K562 (cell line): ENCODE measurements at regions not wholly inside any gene's neighbourhood (a gene's known extent, or its start where the extent isn't known, plus 50 kb on each side); places are given as distances from the start of the nearest gene placed in this dataset.
"Not testable (repeated sequence)": the region's sequence is repeated elsewhere in the genome, so short reads cannot be mapped to it uniquely, and the experiment has no call there.

Source experiments
- ATAC-seq: fragments of 200-7000 bp; cut with Tn5 transposase; 3 replicates; pipeline ENCODE4 v1.9.1; 2020; ENCODE audit warnings: moderate library complexity
- BruUV-seq: library from RNA; stranded (reverse); fragments of 400-500 nt; replicated peaks from 2 replicates; lab custom pipeline; 2021; lab: Mats Ljungman, UMichigan
- CTCF ChIA-PET: fragments of 300-600 bp; formaldehyde crosslinking; extraction: SDS; loops from one replicate; lab custom pipeline; 2021; ENCODE audit warnings: low intra/inter-chr PET ratio; lab: Yijun Ruan, JAX
- POLR2A ChIA-PET: fragments of 300-600, 350-650 bp; sonication (Branson Sonifier 250); formaldehyde crosslinking; extraction: SDS; loops from one replicate; lab custom pipeline; 2021; ENCODE audit warnings: antibody characterized with exemption, inconsistent platforms; lab: Yijun Ruan, JAX
- DNase-seq, 4 experiments: peaks; one replicate each; pipeline versions ENCODE4 v3.0.0 to v3.0.0-alpha.2; 2011 to 2018; ENCODE audit warnings: low spot score in 3 of 4, mixed read lengths in 3 of 4; ENCODE audit errors: extremely low read depth in 1 of 4
- FAIRE-seq: peaks from 2 replicates; lab custom pipeline; 2011; peaks lifted over from hg19 to GRCh38; lab: Jason Lieb, UNC
- H2AFZ ChIP-seq: 2 replicates; pipeline ENCODE4 v1.6.0; 2011; ENCODE audit warnings: low read depth, low read length, control low read depth, inconsistent platforms
- H3K27ac ChIP-seq: fragments of 200-600 bp; 3 replicates; pipeline ENCODE4 v1.8.0; 2011; ENCODE audit warnings: low read depth, mild to moderate bottlenecking, control low read depth, inconsistent platforms, low read length, moderate library complexity, mixed read lengths; ENCODE audit errors: extremely low read depth
- H3K27me3 ChIP-seq, 2 experiments: fragments of 300-600 bp in 1 of 2; 2 replicates in 1 of 2; 3 replicates in 1 of 2; pipeline versions ENCODE4 v1.6.0 to v1.8.0; 2011; ENCODE audit warnings: inconsistent platforms in 2 of 2, low read length in 2 of 2, mild to moderate bottlenecking in 1 of 2, mixed read lengths in 1 of 2, moderate library complexity in 1 of 2; ENCODE audit not compliant: control insufficient read depth in 2 of 2, insufficient read depth in 2 of 2
- H3K36me3 ChIP-seq: fragments of 300-600 bp; 3 replicates; pipeline ENCODE4 v1.8.0; 2011; ENCODE audit warnings: mild to moderate bottlenecking, low read length, inconsistent platforms; ENCODE audit not compliant: control insufficient read depth, insufficient read depth
- H3K4me1 ChIP-seq, 2 experiments: fragments of 200-600 bp in 1 of 2; replicated peaks in 1 of 2; 2 replicates in 1 of 2; 3 replicates in 1 of 2; pipeline versions ENCODE4 v1.5.1 to v1.8.0; 2011; ENCODE audit warnings: inconsistent platforms in 2 of 2, low read length in 2 of 2, mild to moderate bottlenecking in 1 of 2, mixed read lengths in 1 of 2, moderate library complexity in 1 of 2; ENCODE audit not compliant: control insufficient read depth in 2 of 2, insufficient read depth in 2 of 2
- H3K4me2 ChIP-seq: 2 replicates; pipeline ENCODE4 v1.6.1; 2011; ENCODE audit warnings: low read length, control low read depth, inconsistent platforms, mixed read lengths; ENCODE audit not compliant: insufficient read depth
- H3K4me3 ChIP-seq: fragments of 200-600 bp; sonication (generic), shearing (Covaris generic); 2 replicates; pipeline ENCODE4 v1.5.1; 2016; ENCODE audit warnings: control low read depth, inconsistent platforms
- H3K79me2 ChIP-seq: fragments of 200-600 bp; 3 replicates; pipeline ENCODE4 v1.8.0; 2011; ENCODE audit warnings: low read length, inconsistent platforms; ENCODE audit not compliant: control insufficient read depth, insufficient read depth
- H3K9ac ChIP-seq, 2 experiments: 2 replicates each; pipeline versions ENCODE4 v1.6.0 to v1.6.1; 2011; ENCODE audit warnings: low read depth in 2 of 2, low read length in 2 of 2, control low read depth in 1 of 2, inconsistent platforms in 1 of 2, mild to moderate bottlenecking in 1 of 2, mixed read lengths in 1 of 2; ENCODE audit not compliant: insufficient read depth in 1 of 2
- H3K9me1 ChIP-seq: one replicate; pipeline ENCODE4 v1.6.0; 2011; ENCODE audit warnings: inconsistent platforms, mild to moderate bottlenecking, low read length, moderate library complexity; ENCODE audit not compliant: control insufficient read depth, insufficient read depth
- H3K9me3 ChIP-seq: replicated peaks from 2 replicates; pipeline ENCODE4 v1.5.1; 2011; ENCODE audit warnings: low read depth, low read length, inconsistent platforms; ENCODE audit not compliant: control insufficient read depth, insufficient read depth
- H4K20me1 ChIP-seq: replicated peaks from 2 replicates; pipeline ENCODE4 v1.6.1; 2011; ENCODE audit warnings: low read length, inconsistent platforms, mixed read lengths; ENCODE audit not compliant: control insufficient read depth, insufficient read depth
- TCF15 ChIP-seq: fragments of 250-450 bp; sonication (Bioruptor Pico); IDR thresholded peaks from 2 replicates; pipeline ENCODE4 v1.8.0; 2022; ENCODE audit warnings: moderate library complexity, mild to moderate bottlenecking, inconsistent platforms
- UBTF ChIP-seq, 2 experiments: IDR thresholded peaks; 2 replicates each; pipeline ENCODE4 v1.6.1; 2012; ENCODE audit warnings: improper control_type of control experiment in 2 of 2, low read depth in 2 of 2, low read length in 2 of 2, borderline replicate concordance in 1 of 2
- ZNF583 ChIP-seq: fragments of 250-450 bp; sonication (Bioruptor Pico); IDR thresholded peaks from 2 replicates; pipeline ENCODE4 v1.4.0; 2020
- WGBS: fragments of 100-300 bp; shearing (Covaris generic); methylation state at CpG from one replicate; pipeline ENCODE4 v1.1.6; 2016; ENCODE audit warnings: low coverage, mixed read lengths; ENCODE audit not compliant: insufficient coverage; ENCODE audit errors: missing lambda C conversion rate; 5-methylcytosine and 5-hydroxymethylcytosine counted together
- in situ Hi-C: fragments of 300-500 bp; cut with MboI; formaldehyde crosslinking; loops from 4 replicates; pipeline ENCODE4 v1.15.0; 2018; ENCODE audit warnings: inconsistent platforms, mixed read lengths
- intact Hi-C: fragments of 100-400 bp; cut with micrococcal nuclease; formaldehyde crosslinking; loops from 2 replicates; pipeline ENCODE4 v1.14.2; 2022

GRCh38 chr2:208800887-208801286, 394.3 kb downstream of the PTH2R start:
- H3K36me3 ChIP-seq, H3K9me3 ChIP-seq, H3K4me1 ChIP-seq, intact Hi-C loops, CTCF ChIA-PET, H3K9ac ChIP-seq, H2AFZ ChIP-seq, in situ Hi-C loops, BruUV-seq, H3K27ac ChIP-seq, ATAC-seq, H3K4me3 ChIP-seq, H3K79me2 ChIP-seq, H3K4me2 ChIP-seq, POLR2A ChIA-PET, DNase-seq, FAIRE-seq, H3K9me1 ChIP-seq, H4K20me1 ChIP-seq, H3K27me3 ChIP-seq: not testable (repeated sequence)
- no CpG with 5 or more reads among the region's 12 CpGs for WGBS

GRCh38 chr2:208807756-208808155, 401.2 kb downstream of the PTH2R start:
- Histone ChIP-seq H3K27ac (no peak overlapping the region), H3K4me2 (no peak overlapping the region), H4K20me1 (no peaks in the 10 kb centered on the region), H3K9me3 (no peaks in the 10 kb centered on the region), H3K36me3 (no peaks in the 10 kb centered on the region), H3K9ac (no peak overlapping the region), H3K79me2 (no peaks in the 10 kb centered on the region), H3K27me3 (no peaks in the 10 kb centered on the region), H2AFZ (no peak overlapping the region), H3K4me3 (no peak overlapping the region), H3K4me1 (no peaks in the 10 kb centered on the region), H3K9me1 (no peaks in the 10 kb centered on the region)
- POLR2A ChIA-PET = no interaction called here
- TF ChIP-seq UBTF (IDR thresholded peaks at IDR 0.05; ENCODE audit: borderline replicate concordance in 1 of 2, low read depth in 2 of 2, low read length in 2 of 2) (no peak), ZNF583 (CRISPR knock-in tag) (no peak), TCF15 (CRISPR knock-in tag) (no peak)
- CTCF ChIA-PET = no interaction called here
- 71% methylated on average over 2 of the region's 2 CpGs for WGBS
- BruUV-seq = no TSS peak
- in situ Hi-C loops = no loop called here
- FAIRE-seq = no peak
- ATAC-seq = no peak
- intact Hi-C loops = no loop called here
- DNase-seq = no peak

- H3K4me1 ChIP-seq, H3K9ac ChIP-seq, H3K4me3 ChIP-seq, BruUV-seq, H3K79me2 ChIP-seq, in situ Hi-C loops, intact Hi-C loops, ATAC-seq, POLR2A ChIA-PET, H3K9me1 ChIP-seq, DNase-seq, H3K27ac ChIP-seq, FAIRE-seq, H3K27me3 ChIP-seq, H2AFZ ChIP-seq, H3K36me3 ChIP-seq, H3K4me2 ChIP-seq, CTCF ChIA-PET, H4K20me1 ChIP-seq, H3K9me3 ChIP-seq: not testable (repeated sequence)
- 8% methylated on average over 2 of the region's 10 CpGs for WGBS
Measured at GRCh38 chr2:208811885-208812284, 405.3 kb downstream of the PTH2R start.
